ENCODE measurements at regions not wholly inside any gene's neighbourhood (a gene's known extent, or its start where the extent isn't known, plus 50 kb on each side); places are given as distances from the start of the nearest gene placed in this dataset.

GRCh38 chr1:65512967-65513780 lies 92.7 kb downstream of the LEPR start:
- Histone ChIP-seq H3K4me3 (ENCODE audit: low read depth, low read length, poor library complexity, severe bottlenecking) (no peak overlapping the region), H3K27ac (ENCODE audit: low read depth, low read length, poor library complexity, severe bottlenecking) (no peak overlapping the region), H3K36me3 (ENCODE audit: insufficient read depth, low read length, poor library complexity, severe bottlenecking) (no peaks in the 10 kb centered on the region), H3K27me3 (replicated peaks; ENCODE audit: insufficient read depth, low read depth, low read length, poor library complexity) (no peaks in the 10 kb centered on the region), H3K4me1 (ENCODE audit: insufficient read depth, low read length, poor library complexity, severe bottlenecking) (no peaks in the 10 kb centered on the region), H3K9me3 (ENCODE audit: low read depth, low read length, poor library complexity, severe bottlenecking) (no peaks in the 10 kb centered on the region)
- no peak for TF ChIP-seq EZH2 (IDR thresholded peaks at IDR 0.05; ENCODE audit: borderline replicate concordance, low read depth, low read length, poor library complexity, severe bottlenecking)
- no peak for TF ChIP-seq CTCF (conservative IDR thresholded peaks at IDR 0.05; ENCODE audit: low read depth, low read length)
- intact Hi-C loops (cut with micrococcal nuclease; ENCODE audit: unreplicated experiment), result no loop called here
- ChIA-PET CTCF (no interaction called here), POLR2A (ENCODE audit: low non-redundant PET) (no interaction called here)
- no peak for DNase-seq (ENCODE audit: low spot score)
- BruUV-seq (replicated peaks), result no TSS peak

- Histone ChIP-seq H3K4me1 (ENCODE audit: insufficient read depth, low read length, poor library complexity, severe bottlenecking) (no peaks in the 10 kb centered on the region), H3K27me3 (replicated peaks; ENCODE audit: insufficient read depth, low read depth, low read length, poor library complexity) (no peaks in the 10 kb centered on the region), H3K9me3 (ENCODE audit: low read depth, low read length, poor library complexity, severe bottlenecking) (no peaks in the 10 kb centered on the region), H3K27ac (ENCODE audit: low read depth, low read length, poor library complexity, severe bottlenecking) (no peak overlapping the region), H3K36me3 (ENCODE audit: insufficient read depth, low read length, poor library complexity, severe bottlenecking) (no peaks in the 10 kb centered on the region), H3K4me3 (ENCODE audit: low read depth, low read length, poor library complexity, severe bottlenecking) (no peak overlapping the region)
- ChIA-PET POLR2A (ENCODE audit: low non-redundant PET) (no interaction called here), CTCF (no interaction called here)
- DNase-seq (ENCODE audit: low spot score), result no peak
- TF ChIP-seq CTCF (conservative IDR thresholded peaks at IDR 0.05; ENCODE audit: low read depth, low read length) (no peak), EZH2 (IDR thresholded peaks at IDR 0.05; ENCODE audit: borderline replicate concordance, low read depth, low read length, poor library complexity, severe bottlenecking) (no peak)
- intact Hi-C loops (cut with micrococcal nuclease; ENCODE audit: unreplicated experiment), result no loop called here
- no TSS peak for BruUV-seq (replicated peaks)
Observed at GRCh38 chr1:65514041-65514440, 93.6 kb downstream of the LEPR start.

GRCh38 chr1:65524931-65525265 lies 104.4 kb downstream of the LEPR start:
- no TSS peak for BruUV-seq (replicated peaks)
- Histone ChIP-seq H3K27me3 (replicated peaks; ENCODE audit: insufficient read depth, low read depth, low read length, poor library complexity) (peaks cover 59% of the 10 kb centered on the region), H3K36me3 (ENCODE audit: insufficient read depth, low read length, poor library complexity, severe bottlenecking) (no peaks in the 10 kb centered on the region), H3K9me3 (ENCODE audit: low read depth, low read length, poor library complexity, severe bottlenecking) (no peaks in the 10 kb centered on the region), H3K4me3 (ENCODE audit: low read depth, low read length, poor library complexity, severe bottlenecking) (no peak overlapping the region), H3K27ac (ENCODE audit: low read depth, low read length, poor library complexity, severe bottlenecking) (no peak overlapping the region), H3K4me1 (ENCODE audit: insufficient read depth, low read length, poor library complexity, severe bottlenecking) (no peaks in the 10 kb centered on the region)
- TF ChIP-seq EZH2 (IDR thresholded peaks at IDR 0.05; ENCODE audit: borderline replicate concordance, low read depth, low read length, poor library complexity, severe bottlenecking) (no peak), CTCF (conservative IDR thresholded peaks at IDR 0.05; ENCODE audit: low read depth, low read length) (no peak)
- ChIA-PET CTCF (no interaction called here), POLR2A (ENCODE audit: low non-redundant PET) (interaction anchor here (0.5 kb wide), 1 partner anchor 17 kb away, joined by 5 read pairs; no protein-coding TSS in a partner anchor)
- intact Hi-C loops (cut with micrococcal nuclease; ENCODE audit: unreplicated experiment), result no loop called here
- DNase-seq (ENCODE audit: low spot score), result no peak

All from A673 (cell line).